HepG2 (cell line): ENCODE measurements at regions not wholly inside any gene's neighbourhood (a gene's known extent, or its start where the extent isn't known, plus 50 kb on each side); places are given as distances from the start of the nearest gene placed in this dataset.

Source experiments
- ATAC-seq: fragments of 200-7000 bp; cut with Tn5 transposase; 3 replicates; pipeline ENCODE4 v1.9.1; 2020; ENCODE audit warnings: mild to moderate bottlenecking, moderate library complexity
- BruUV-seq: library from RNA; stranded (reverse); fragments of 400-500 nt; replicated peaks from 2 replicates; lab custom pipeline; 2021; lab: Mats Ljungman, UMichigan
- CTCF ChIA-PET: fragments of 300-600 bp; formaldehyde crosslinking; extraction: SDS; loops from one replicate; lab custom pipeline; 2021; ENCODE audit warnings: low total read pairs, inconsistent platforms, low intra/inter-chr PET ratio; lab: Yijun Ruan, JAX
- POLR2A ChIA-PET: fragments of 350-600 bp; sonication (Branson Sonifier 250); formaldehyde crosslinking; loops from one replicate; lab custom pipeline; 2020; ENCODE audit warnings: antibody characterized with exemption, inconsistent platforms; lab: Yijun Ruan, JAX
- DNase-seq: peaks from one replicate; pipeline ENCODE4 v3.0.0-alpha.2; 2015; ENCODE audit warnings: low spot score
- FAIRE-seq: peaks from 3 replicates; lab custom pipeline; 2011; peaks lifted over from hg19 to GRCh38; lab: Jason Lieb, UNC
- H2AFZ ChIP-seq: one replicate; pipeline ENCODE4 v1.6.1; 2011; ENCODE audit warnings: low read length, inconsistent platforms
- H3K27ac ChIP-seq: fragments of 300-600 bp; 3 replicates; pipeline ENCODE4 v1.8.0; 2011; ENCODE audit warnings: mixed run types, mild to moderate bottlenecking, mixed read lengths, low read length, inconsistent platforms; ENCODE audit not compliant: insufficient read depth; ENCODE audit errors: extremely low read length
- H3K27me3 ChIP-seq, 2 experiments: fragments of 200-600 bp in 1 of 2; 2 replicates in 1 of 2; 3 replicates in 1 of 2; pipeline versions ENCODE4 v1.6.0 to v1.8.0; 2011; ENCODE audit warnings: low read length in 2 of 2, mild to moderate bottlenecking in 2 of 2, moderate library complexity in 2 of 2, inconsistent platforms in 1 of 2; ENCODE audit not compliant: insufficient read depth in 2 of 2, control insufficient read depth in 1 of 2
- H3K36me3 ChIP-seq, 2 experiments: fragments of 200-600 bp in 1 of 2; replicated peaks in 1 of 2; 2 replicates in 1 of 2; 3 replicates in 1 of 2; pipeline versions ENCODE4 v1.5.1 to v1.8.0; 2011; ENCODE audit warnings: low read length in 2 of 2, inconsistent platforms in 1 of 2; ENCODE audit not compliant: insufficient read depth in 2 of 2, control insufficient read depth in 1 of 2
- H3K4me1 ChIP-seq: 2 replicates; pipeline ENCODE4 v1.5.1; 2012; ENCODE audit warnings: low read length, inconsistent platforms; ENCODE audit not compliant: insufficient read depth
- H3K4me2 ChIP-seq: 2 replicates; pipeline ENCODE4 v1.6.0; 2011; ENCODE audit warnings: low read depth, low read length, inconsistent platforms
- H3K4me3 ChIP-seq, 3 experiments: fragments of 200-600 bp in 1 of 3; sonication (generic), shearing (Covaris generic) in 1 of 3; replicated peaks in 1 of 3; 2 replicates each; pipeline ENCODE4 v1.5.1; 2011 to 2016; ENCODE audit warnings: low read length in 3 of 3, inconsistent platforms in 2 of 3, low read depth in 2 of 3, mild to moderate bottlenecking in 2 of 3, control low read depth in 1 of 3, mixed read lengths in 1 of 3; ENCODE audit not compliant: insufficient read depth in 1 of 3
- H3K79me2 ChIP-seq: one replicate; pipeline ENCODE4 v1.6.1; 2011; ENCODE audit warnings: low read length, inconsistent platforms; ENCODE audit not compliant: insufficient read depth
- H3K9ac ChIP-seq: 2 replicates; pipeline ENCODE4 v1.6.0; 2011; ENCODE audit warnings: mild to moderate bottlenecking, low read depth, low read length, inconsistent platforms; ENCODE audit not compliant: insufficient read depth
- H3K9me3 ChIP-seq: 2 replicates; pipeline ENCODE4 v1.5.1; 2012; ENCODE audit warnings: mild to moderate bottlenecking, low read length
- H4K20me1 ChIP-seq: 2 replicates; pipeline ENCODE4 v1.6.0; 2011; ENCODE audit warnings: inconsistent platforms, mild to moderate bottlenecking, low read length, moderate library complexity; ENCODE audit not compliant: insufficient read depth
- BCL6 ChIP-seq: IDR thresholded peaks from 2 replicates; pipeline ENCODE4 v1.6.1; 2016; ENCODE audit warnings: missing genetic modification reagents, missing compliant biosample characterization
- FOXP1 ChIP-seq, 2 experiments: fragments of 450-650 bp in 1 of 2; IDR thresholded peaks; 2 replicates each; pipeline ENCODE4 v1.6.1; 2017 to 2018; ENCODE audit warnings: antibody characterized with exemption in 1 of 2
- HDAC2 ChIP-seq: sonication (generic); formaldehyde crosslinking; IDR thresholded peaks from 2 replicates; pipeline ENCODE4 v1.4.0; 2020; ENCODE audit warnings: missing genetic modification reagents
- MTA1 ChIP-seq: sonication (generic); formaldehyde crosslinking; IDR thresholded peaks from 2 replicates; pipeline ENCODE4 v1.4.0; 2020; ENCODE audit warnings: missing genetic modification reagents, mild to moderate bottlenecking, borderline replicate concordance
- PATZ1 ChIP-seq: sonication (generic); formaldehyde crosslinking; IDR thresholded peaks from 2 replicates; pipeline ENCODE4 v1.4.0; 2020; ENCODE audit warnings: missing genetic modification reagents
- PITX1 ChIP-seq: sonication (generic); formaldehyde crosslinking; IDR thresholded peaks from 2 replicates; pipeline ENCODE4 v1.5.1; 2020; ENCODE audit warnings: mild to moderate bottlenecking, missing genetic modification reagents
- PRDM15 ChIP-seq: sonication (generic); formaldehyde crosslinking; IDR thresholded peaks from 2 replicates; pipeline ENCODE4 v1.4.0; 2020; ENCODE audit warnings: missing genetic modification reagents
- STAT5B ChIP-seq: sonication (generic); formaldehyde crosslinking; IDR thresholded peaks from 2 replicates; pipeline ENCODE4 v1.4.0; 2020; ENCODE audit warnings: missing genetic modification reagents
- ZNF263 ChIP-seq: sonication (generic); formaldehyde crosslinking; IDR thresholded peaks from 2 replicates; pipeline ENCODE4 v1.4.0; 2020; ENCODE audit warnings: missing genetic modification reagents
- ZNF331 ChIP-seq: sonication (generic); formaldehyde crosslinking; IDR thresholded peaks from 2 replicates; pipeline ENCODE4 v1.4.0; 2020; ENCODE audit warnings: missing genetic modification reagents
- ZNF704 ChIP-seq: sonication (generic); formaldehyde crosslinking; IDR thresholded peaks from 2 replicates; pipeline ENCODE4 v1.8.1; 2023; ENCODE audit warnings: mild to moderate bottlenecking, inconsistent platforms, moderate library complexity, missing genetic modification reagents, borderline replicate concordance
- ZNF713 ChIP-seq: sonication (generic); formaldehyde crosslinking; IDR thresholded peaks from 2 replicates; pipeline ENCODE4 v1.4.0; 2020; ENCODE audit warnings: mild to moderate bottlenecking, missing genetic modification reagents
- ZNF792 ChIP-seq: IDR thresholded peaks from 2 replicates; pipeline ENCODE4 v1.6.1; 2016
- WGBS: methylation state at CpG from one replicate; pipeline ENCODE4 v1.1.6; 2017; ENCODE audit warnings: low lambda C conversion rate; 5-methylcytosine and 5-hydroxymethylcytosine counted together
- in situ Hi-C: cut with HindIII; loops from 2 replicates; pipeline ENCODE4 v1.10.0; 2017; ENCODE audit warnings: low pct_unique_long_range_greater_than_20kb; ENCODE audit not compliant: extremely low pct_ligation_motif_present
- intact Hi-C: fragments of 100-400 bp; cut with micrococcal nuclease; formaldehyde crosslinking; loops from one replicate; pipeline ENCODE4 v1.10.0; 2022; ENCODE audit not compliant: unreplicated experiment

- Histone ChIP-seq H3K27me3 (no peaks in the 10 kb centered on the region), H3K27ac (no peak overlapping the region), H4K20me1 (no peaks in the 10 kb centered on the region), H3K4me3 (no peak overlapping the region), H3K36me3 (no peaks in the 10 kb centered on the region), H3K4me1 (no peaks in the 10 kb centered on the region), H3K9me3 (no peaks in the 10 kb centered on the region), H3K9ac (no peak overlapping the region), H3K79me2 (no peaks in the 10 kb centered on the region), H2AFZ (no peak overlapping the region), H3K4me2 (no peak overlapping the region)
- ChIA-PET POLR2A (no interaction called here), CTCF (no interaction called here)
- DNase-seq: no peak
- in situ Hi-C loops (no loop called here), intact Hi-C loops (no loop called here)
- BruUV-seq: no TSS peak
- no peak for FAIRE-seq
- TF ChIP-seq PRDM15 (CRISPR knock-in tag): no peak
- no peak for TF ChIP-seq ZNF331
- TF ChIP-seq PITX1 (CRISPR knock-in tag): no peak
- no peak for TF ChIP-seq ZNF792 (CRISPR knock-in tag)
- TF ChIP-seq ZNF704 (CRISPR knock-in tag): no peak
- no peak for TF ChIP-seq STAT5B (CRISPR knock-in tag)
- TF ChIP-seq PATZ1 (CRISPR knock-in tag): no peak
- TF ChIP-seq BCL6 (CRISPR knock-in tag): no peak
- no peak for TF ChIP-seq HDAC2 (CRISPR knock-in tag)
- no peak for TF ChIP-seq FOXP1 (IDR thresholded peaks at IDR 0.05)
- no peak for TF ChIP-seq FOXP1 (CRISPR knock-in tag; IDR thresholded peaks at IDR 0.05)
- TF ChIP-seq ZNF263: no peak
- no peak for TF ChIP-seq MTA1 (CRISPR knock-in tag)
- TF ChIP-seq ZNF713 (CRISPR knock-in tag): no peak
- ATAC-seq: no peak
- WGBS: 21% methylated on average over 5 of the region's 5 CpGs
Observed at GRCh38 chr3:18765161-18765560, 340.0 kb upstream of the SATB1 start.
